ENCODE measurements at regions not wholly inside any gene's neighbourhood (a gene's known extent, or its start where the extent isn't known, plus 50 kb on each side); places are given as distances from the start of the nearest gene placed in this dataset.

DNA sequence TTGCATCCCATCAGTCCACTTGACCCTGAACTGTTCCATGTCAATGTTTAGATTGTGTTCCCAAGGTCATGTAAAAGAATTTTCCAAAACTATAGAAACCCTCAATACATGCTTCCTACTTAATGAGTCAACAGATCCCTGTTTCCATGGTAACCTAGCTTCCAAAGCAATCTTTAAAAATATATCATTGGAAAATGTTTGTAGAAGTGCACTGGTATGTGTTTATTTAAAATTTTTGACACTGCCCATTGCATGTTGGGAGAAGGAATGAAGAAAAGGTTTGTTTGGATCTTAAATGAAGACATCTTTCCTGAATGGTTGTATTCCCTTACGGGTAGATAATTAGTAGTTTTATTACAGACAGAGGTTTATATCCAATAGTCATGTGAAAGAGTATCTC lies 345.3 kb downstream of the GABRG1 start:
- no peak for DNase-seq (ENCODE audit: low read depth, low spot score)

DNA sequence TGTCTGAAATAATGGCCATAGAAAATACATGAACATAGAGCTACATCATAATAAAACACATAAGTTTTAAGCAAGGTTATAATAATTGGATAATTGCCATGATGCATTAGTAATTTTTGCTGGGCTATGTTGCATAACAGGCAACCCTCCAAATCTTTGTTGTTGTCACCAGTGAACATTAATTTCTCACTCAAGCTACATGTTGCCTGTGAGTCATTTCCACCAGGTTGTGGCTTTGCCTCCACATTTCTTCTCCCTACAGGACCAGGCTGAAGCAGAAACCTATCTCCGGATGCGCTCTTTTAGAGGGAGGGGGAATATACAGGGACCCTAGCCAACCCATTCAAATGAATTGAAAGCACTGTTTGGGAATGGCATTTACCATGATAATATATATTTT lies 347.7 kb downstream of the GABRG1 start:
- no peak for DNase-seq (ENCODE audit: low read depth, low spot score)

- DNase-seq (ENCODE audit: low read depth, low spot score): no peak
Measured at GRCh38 chr4:45770958-45771357, 352.9 kb downstream of the GABRG1 start.

- DNase-seq (ENCODE audit: low read depth, low spot score): no peak
Measured at GRCh38 chr4:45765521-45765920, 358.3 kb downstream of the GABRG1 start.

DNA sequence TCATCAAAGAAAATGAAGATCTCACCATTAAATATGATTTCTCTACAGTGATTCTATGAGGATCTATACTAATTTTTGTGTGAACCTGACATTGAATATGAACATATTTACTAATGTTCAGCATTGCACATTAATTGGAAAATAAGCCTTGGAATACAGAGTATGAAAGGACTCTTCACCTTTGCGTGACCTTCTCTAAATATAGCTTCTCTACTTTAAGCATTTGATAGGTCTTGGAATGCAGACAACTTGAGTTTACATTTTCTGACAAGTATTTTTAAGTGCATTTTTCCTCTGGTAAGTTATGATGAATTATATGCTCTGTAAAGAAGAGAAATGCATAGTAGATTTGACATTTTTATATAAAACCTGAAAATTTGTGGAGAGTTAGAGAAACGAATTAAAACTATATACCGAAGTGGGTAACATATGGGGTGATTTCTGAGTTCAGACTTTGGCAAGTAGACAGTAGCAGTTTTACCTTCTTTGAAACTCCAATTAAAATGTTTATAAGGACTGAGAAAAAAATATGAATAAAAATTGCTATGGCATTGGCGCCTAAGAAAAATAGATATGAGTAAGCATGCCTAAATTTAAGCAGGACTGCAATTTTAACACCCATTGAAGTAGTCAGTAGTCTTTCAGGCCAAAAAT lies 371.9 kb downstream of the GABRG1 start:
- no peak for DNase-seq (ENCODE audit: low read depth, low spot score)

DNA sequence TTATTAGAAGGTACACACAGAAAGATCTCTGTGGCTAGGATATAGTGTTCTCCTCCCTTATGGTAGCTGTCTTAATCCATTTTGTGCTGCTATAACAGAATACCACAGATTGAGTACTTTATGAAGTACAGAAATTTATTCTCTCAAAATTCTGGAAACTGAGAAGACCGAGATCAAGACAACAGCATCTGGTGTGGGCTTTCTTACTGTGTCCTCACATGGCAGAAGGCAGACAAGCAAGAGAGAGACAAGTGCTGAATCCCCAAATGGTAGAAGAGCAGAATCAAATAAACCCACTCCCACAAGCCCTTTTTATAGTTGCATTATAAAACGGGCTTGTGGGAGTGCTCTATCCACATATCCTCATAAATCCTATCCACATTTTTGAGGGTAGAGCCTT lies 373.1 kb downstream of the GABRG1 start:
- DNase-seq (ENCODE audit: low read depth, low spot score): no peak

- no peak for DNase-seq (ENCODE audit: low read depth, low spot score)
Measured at GRCh38 chr4:45745741-45746140, 378.1 kb downstream of the GABRG1 start.

- DNase-seq (ENCODE audit: low read depth, low spot score): no peak
Measured at GRCh38 chr4:45741897-45742296, 382.0 kb downstream of the GABRG1 start.

GRCh38 chr4:45732161-45732560 lies 391.7 kb downstream of the GABRG1 start:
- peak; percentile 0 for DNase-seq (ENCODE audit: low read depth, low spot score)

- DNase-seq (ENCODE audit: low read depth, low spot score): no peak
Measured at GRCh38 chr4:45716093-45716492, 407.8 kb downstream of the GABRG1 start.

DNA sequence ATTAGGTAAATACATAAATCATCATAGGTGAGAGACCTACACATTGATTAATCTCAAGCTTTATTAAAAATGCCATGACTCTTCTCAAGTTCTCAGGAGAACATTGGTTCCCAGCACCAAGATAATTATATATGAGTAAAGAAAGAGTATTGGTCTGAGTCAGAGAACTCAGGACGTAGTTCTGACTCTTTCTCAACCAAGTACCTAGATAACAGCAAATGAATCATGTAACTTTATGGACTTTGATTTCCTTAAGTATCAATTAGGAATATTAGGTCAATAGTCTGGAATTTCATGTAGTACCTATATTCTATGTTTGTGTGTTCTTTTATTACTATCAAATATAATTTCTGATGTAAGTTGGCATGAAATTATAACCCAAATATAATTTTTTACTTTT lies 409.9 kb downstream of the GABRG1 start:
- no peak for DNase-seq (ENCODE audit: low read depth, low spot score)

DNA sequence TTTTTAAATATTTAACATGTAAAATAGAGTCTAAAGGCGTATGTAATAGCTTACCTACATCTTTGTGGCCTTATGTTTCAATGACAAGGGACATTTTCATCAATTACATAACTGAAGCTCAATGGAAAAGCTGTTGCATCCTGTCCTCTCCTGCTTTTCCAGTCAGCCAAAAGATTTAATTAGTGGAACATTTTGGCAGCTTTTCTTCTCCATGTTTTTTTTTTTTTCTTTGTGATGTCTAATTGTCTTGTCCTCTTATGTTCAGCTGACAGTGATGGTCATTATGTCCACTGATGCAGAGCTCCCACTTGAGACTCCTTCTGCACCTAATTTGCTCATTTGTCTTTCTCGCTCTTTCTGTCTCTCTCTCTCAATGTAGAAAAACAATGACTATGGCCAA lies 422.2 kb downstream of the GABRG1 start:
- DNase-seq (ENCODE audit: low read depth, low spot score): no peak

- peak; percentile 2 for DNase-seq (ENCODE audit: low read depth, low spot score)
Measured at GRCh38 chr4:45693746-45694145, 430.1 kb downstream of the GABRG1 start.

DNA sequence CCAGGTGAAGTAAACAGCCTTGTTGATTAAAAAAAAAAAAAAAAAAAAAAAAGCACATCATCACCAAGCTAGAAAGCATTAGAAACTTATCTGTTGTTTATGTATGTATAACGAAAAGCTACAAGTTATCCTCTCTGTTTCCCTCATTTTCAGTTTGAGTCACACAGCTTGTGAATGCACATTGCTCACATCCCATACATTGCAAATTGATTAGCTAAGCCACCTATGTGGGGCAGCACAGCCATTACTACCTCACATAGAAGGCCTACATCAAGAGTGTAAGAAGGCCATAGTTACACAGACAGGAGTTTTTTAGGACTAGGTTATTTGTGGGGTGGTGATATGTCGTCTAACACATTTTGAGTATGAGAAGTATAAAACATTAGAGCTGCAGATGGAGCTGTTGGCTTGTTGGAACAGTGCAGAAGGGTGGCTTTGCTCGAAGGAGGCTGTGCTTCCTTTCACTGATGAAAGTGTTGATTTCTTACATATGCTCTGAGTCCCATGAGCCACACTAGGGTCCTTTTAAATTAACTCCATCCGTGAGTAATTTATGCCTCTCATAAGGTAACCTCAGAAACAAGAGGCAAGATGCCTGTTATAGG lies 431.6 kb downstream of the GABRG1 start:
- DNase-seq (ENCODE audit: low read depth, low spot score): no peak

DNA sequence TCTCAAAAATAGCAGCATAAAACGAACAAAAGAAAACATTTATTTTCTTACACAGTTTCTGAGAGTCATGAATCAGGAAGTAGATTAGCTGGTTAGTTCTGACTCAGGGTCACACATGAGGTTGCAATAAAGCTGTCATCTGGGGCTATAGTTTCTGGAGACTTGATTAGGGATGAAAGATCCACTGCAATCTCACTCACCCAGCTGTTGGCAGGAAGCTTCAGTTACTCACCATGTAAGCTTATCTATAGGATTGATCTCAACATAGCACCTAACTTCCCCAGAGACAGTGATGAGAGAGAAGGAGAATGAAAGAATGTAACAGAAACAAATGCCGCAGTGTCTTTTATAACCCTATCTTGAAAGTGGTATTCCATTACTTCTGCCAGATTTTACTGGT lies 435.5 kb downstream of the GABRG1 start:
- no peak for DNase-seq (ENCODE audit: low read depth, low spot score)

DNA sequence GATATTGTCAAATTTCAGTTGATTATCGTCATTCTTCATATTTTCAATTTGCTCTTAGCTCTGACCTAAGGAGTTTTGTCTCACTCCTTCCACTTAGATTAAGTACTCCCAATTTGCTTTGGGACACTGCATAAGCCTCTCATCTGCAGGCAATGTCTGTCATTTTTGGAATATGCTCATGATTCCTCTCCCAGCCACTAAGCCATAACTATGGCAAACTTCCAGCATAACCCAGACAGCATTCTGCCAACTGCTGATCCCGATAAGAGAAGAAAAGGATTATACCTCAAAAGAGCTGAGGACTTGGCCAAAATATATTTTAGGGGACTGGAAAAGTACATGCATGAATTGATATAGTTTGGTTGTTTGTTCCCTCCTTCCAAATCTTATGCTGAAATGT lies 444.4 kb downstream of the GABRG1 start:
- no peak for DNase-seq (ENCODE audit: low read depth, low spot score)

DNA sequence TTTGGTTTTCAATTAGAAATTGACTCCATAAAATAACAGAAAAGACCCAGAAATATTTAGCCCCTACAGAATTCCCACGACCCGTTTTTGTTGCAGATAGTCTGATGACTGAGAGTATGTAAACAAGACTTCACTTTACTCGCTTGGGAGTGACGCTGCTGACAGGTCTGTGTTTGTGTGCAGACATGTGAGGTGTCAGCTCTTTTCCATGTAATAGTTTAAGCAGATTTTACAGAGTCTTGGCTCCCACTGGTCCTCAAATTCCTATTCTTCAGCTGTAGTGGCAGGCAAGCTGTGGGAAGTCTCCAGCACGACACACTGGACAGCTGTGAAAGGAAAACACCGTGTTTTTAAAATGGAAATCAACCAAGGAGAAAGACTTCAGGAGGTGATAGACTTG lies 455.7 kb downstream of the GABRG1 start:
- DNase-seq (ENCODE audit: low read depth, low spot score): no peak

DNA sequence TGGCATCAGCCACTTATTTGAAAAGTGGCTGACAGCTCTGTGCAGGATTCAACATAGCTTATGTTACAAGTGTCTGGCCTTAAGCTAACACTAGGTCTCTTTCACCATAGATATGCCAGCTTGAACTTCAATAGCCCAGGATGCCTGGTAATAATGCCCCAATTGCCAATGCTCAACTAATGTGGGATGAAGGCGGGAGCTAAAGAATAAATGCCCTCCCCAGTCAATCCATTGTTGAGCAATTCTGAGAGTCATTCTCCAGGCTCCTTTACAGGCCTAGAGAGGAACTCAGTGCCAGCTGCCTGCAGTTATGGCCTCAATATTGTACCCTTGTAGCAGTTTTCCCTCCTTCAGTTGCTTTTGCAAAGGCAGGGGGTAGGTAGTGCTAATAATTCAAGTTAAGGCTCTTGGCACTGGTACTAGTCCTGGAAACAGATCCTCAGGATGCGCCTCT lies 460.2 kb downstream of the GABRG1 start:
- DNase-seq (ENCODE audit: low read depth, low spot score): peak; percentile 9

DNA sequence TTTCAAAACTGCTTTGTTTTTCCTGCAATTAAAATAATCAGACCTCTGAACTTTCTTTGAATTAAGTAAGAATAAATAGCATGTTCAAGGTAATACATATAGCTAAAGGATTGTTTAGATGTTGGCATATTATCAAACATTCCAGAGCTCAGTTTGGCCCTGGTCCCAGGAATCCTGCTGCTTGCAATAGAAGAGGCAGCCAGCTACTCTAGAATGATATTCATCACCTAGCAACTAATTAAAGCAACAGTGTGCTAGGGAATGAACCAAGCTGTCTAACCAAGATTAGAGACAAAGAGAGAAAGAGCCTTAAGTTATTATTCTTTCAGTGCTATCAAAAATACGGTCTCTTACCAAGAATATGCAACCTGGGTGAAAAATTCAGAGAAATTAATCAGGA lies 460.9 kb downstream of the GABRG1 start:
- peak; percentile 91 for DNase-seq (ENCODE audit: low read depth, low spot score)

DNA sequence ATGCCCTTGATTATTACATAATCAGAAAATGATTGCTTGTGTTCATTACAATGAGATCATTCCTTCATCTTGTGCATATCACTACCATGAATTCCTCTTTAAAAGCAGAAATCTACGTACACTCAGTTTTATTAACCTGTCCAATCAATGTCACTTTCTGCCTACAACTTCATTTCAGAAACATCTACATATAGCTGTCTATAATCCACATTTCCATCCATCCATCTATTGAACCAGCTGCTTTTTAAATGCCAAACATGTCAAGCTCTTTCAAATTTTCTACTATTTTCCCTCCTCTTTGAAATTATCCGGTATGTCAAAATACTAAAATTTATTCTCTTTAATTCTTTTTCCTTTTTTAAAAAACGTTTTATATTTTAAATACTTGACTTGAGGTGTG lies 462.0 kb downstream of the GABRG1 start:
- DNase-seq (ENCODE audit: low read depth, low spot score): no peak

- DNase-seq (ENCODE audit: low read depth, low spot score): no peak
Measured at GRCh38 chr4:45650545-45650944, 473.3 kb downstream of the GABRG1 start.

DNA sequence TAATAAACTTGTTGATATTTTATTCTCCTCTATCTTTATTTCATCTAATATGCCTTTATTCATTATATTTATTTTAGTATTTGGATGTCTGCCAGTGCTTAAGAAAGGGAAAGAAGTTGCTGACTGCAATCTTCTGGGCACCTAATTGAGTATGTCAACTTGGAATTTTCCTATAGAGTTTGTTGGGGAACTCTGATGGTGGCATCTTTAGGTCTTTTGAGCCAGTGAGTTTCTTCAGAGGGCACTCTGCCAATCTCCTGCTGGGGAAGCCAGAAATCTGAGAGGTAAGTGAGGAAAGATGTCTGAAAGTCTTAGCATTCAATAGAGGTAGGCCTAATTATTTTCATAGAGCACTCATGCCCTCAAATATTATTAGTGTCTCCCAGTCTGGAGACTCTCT lies 475.0 kb downstream of the GABRG1 start:
- no peak for DNase-seq (ENCODE audit: low read depth, low spot score)

- DNase-seq (ENCODE audit: low read depth, low spot score): no peak
Measured at GRCh38 chr4:45647823-45648222, 476.0 kb downstream of the GABRG1 start.

Data from astrocyte of the hippocampus (primary cell).